Spleen (tissue), 11 donors: ENCODE measurements at regions not wholly inside any gene's neighbourhood (a gene's known extent, or its start where the extent isn't known, plus 50 kb on each side); places are given as distances from the start of the nearest gene placed in this dataset.

Experiments used
- DNase-seq: peaks from one replicate; pipeline ENCODE4 v3.0.0-alpha.2; 2020
- H3K27ac ChIP-seq, 8 donors: fragments of 200-600 bp; sonication (generic) in 7 of 8; 1 replicate in 4 of 8; 2 replicates in 4 of 8; pipeline versions ENCODE4 v1.5.0 to v1.8.0; 2016 to 2021; ENCODE audit warnings: inconsistent platforms in 4 of 8, mild to moderate bottlenecking in 4 of 8, moderate library complexity in 1 of 8
- H3K27me3 ChIP-seq, 7 donors: fragments of 200-600 bp; sonication (generic) in 6 of 7; replicated peaks in 1 of 7; 1 replicate in 4 of 7; 2 replicates in 3 of 7; pipeline versions ENCODE4 v1.5.0 to v1.8.0; 2016 to 2021; ENCODE audit warnings: inconsistent platforms in 3 of 7, mild to moderate bottlenecking in 1 of 7
- H3K36me3 ChIP-seq, 6 donors: fragments of 200-600 bp; sonication (generic) in 5 of 6; 1 replicate in 4 of 6; 2 replicates in 2 of 6; pipeline versions ENCODE4 v1.5.0 to v1.8.0; 2016 to 2021; ENCODE audit warnings: inconsistent platforms in 2 of 6
- H3K4me1 ChIP-seq, 6 donors: fragments of 200-600 bp; sonication (generic) in 5 of 6; 1 replicate in 3 of 6; 2 replicates in 3 of 6; pipeline versions ENCODE4 v1.5.0 to v1.8.0; 2016 to 2021; ENCODE audit warnings: inconsistent platforms in 3 of 6
- H3K4me3 ChIP-seq, 8 donors: fragments of 200-600 bp; sonication (generic) in 7 of 8; 1 replicate in 4 of 8; 2 replicates in 4 of 8; pipeline versions ENCODE4 v1.5.0 to v1.8.0; 2016 to 2021; ENCODE audit warnings: inconsistent platforms in 4 of 8, mild to moderate bottlenecking in 4 of 8, moderate library complexity in 2 of 8
- H3K9me3 ChIP-seq, 8 donors: fragments of 200-600 bp; sonication (generic) in 7 of 8; 1 replicate in 4 of 8; 2 replicates in 4 of 8; pipeline versions ENCODE4 v1.5.0 to v1.8.0; 2016 to 2021; ENCODE audit warnings: inconsistent platforms in 4 of 8
- CTCF ChIP-seq, 11 experiments: fragments of 200-600 bp in 7 of 11; fragments of 450-650 bp in 4 of 11; sonication (generic) in 4 of 11; IDR thresholded peaks in 8 of 11; conservative IDR thresholded peaks in 3 of 11; 1 replicate in 7 of 11; 2 replicates in 4 of 11; pipeline versions ENCODE4 v1.4.0 to v1.8.0; 2016 to 2021; ENCODE audit warnings: antibody characterized with exemption in 11 of 11, inconsistent platforms in 4 of 11, mild to moderate bottlenecking in 1 of 11
- POLR2A ChIP-seq, 3 donors: fragments of 450-650 bp; IDR thresholded peaks; one replicate each; pipeline ENCODE4 v1.5.1; 2017; ENCODE audit warnings: antibody characterized with exemption in 3 of 3, mild to moderate bottlenecking in 1 of 3
- POLR2AphosphoS5 ChIP-seq, 3 donors: sonication (generic); formaldehyde crosslinking; IDR thresholded peaks; one replicate each; pipeline ENCODE4 v1.5.1; 2017; ENCODE audit warnings: antibody characterized with exemption in 3 of 3
- WGBS, 5 donors: extraction: QIAGEN DNeasy Blood & Tissue Kit in 3 of 5; methylation state at CpG; one replicate each; pipeline versions ENCODE4 v1.1.5 to v1.1.7; 2013 to 2018; 5-methylcytosine and 5-hydroxymethylcytosine counted together
- intact Hi-C: fragments of 100-400 bp; cut with DNase I; formaldehyde crosslinking; loops from one replicate; pipeline ENCODE4 v1.15.0; 2023; ENCODE audit warnings: low total_unique reads
- donor health status: healthy with polysubstance abuse.
- donor health status: DM: no; HTN: no; CAD: no; lungs with moderate emphysema.
- donor health status: DM: no; HTN: no; CAD: no.
- donor health status: Bipolar disorder and iron deficiency.
- donor health status: healthy.
- donor health status: DM: no; HTN: no; CAD: no.
- donor health status: DM: yes; HTN: yes; CAD: no.

DNA sequence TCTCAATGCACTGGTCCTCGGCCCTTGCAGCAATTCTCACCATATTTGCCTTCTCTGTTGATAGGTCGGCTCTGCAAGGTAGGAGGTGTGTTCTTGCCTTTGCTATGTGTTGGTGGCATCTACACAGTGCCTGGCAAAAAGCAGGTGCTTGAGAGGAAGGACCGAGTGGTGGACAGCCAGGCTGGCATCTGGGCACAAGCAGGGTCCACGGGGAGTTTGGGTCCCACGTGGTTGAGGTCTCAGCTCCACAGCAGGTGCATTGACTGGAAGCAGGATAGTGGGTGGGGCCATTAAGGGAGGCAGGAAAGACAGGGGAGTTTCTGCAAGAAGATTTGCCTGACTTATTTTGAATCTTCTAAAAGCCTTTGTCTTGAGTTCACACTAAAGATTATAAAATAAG, 81.2 kb upstream of the WNT4 start:
- intact Hi-C loops, result no loop called here
- 70 to 81% (median 77%) methylated on average over 5 of the region's 5 CpGs for WGBS, 5 donors
- TF ChIP-seq POLR2A (IDR thresholded peaks at IDR 0.05) (no peak), CTCF (IDR thresholded peaks at IDR 0.05 in 8 of 11, conservative IDR thresholded peaks at IDR 0.05 in 3 of 11) (no peak), POLR2AphosphoS5 (IDR thresholded peaks at IDR 0.05) (no peak)
- peak; percentile 52 for DNase-seq
- Histone ChIP-seq H3K4me3 (no peak overlapping the region), H3K4me1 (no peaks in the 10 kb centered on the region), H3K27ac (no peak overlapping the region), H3K36me3 (no peaks in the 10 kb centered on the region), H3K27me3 (peaks cover 0 to 23% (median 0%) of the 10 kb centered on the region in 7 donors), H3K9me3 (peaks cover 0 to 4% (median 0%) of the 10 kb centered on the region in 8 donors)

DNA sequence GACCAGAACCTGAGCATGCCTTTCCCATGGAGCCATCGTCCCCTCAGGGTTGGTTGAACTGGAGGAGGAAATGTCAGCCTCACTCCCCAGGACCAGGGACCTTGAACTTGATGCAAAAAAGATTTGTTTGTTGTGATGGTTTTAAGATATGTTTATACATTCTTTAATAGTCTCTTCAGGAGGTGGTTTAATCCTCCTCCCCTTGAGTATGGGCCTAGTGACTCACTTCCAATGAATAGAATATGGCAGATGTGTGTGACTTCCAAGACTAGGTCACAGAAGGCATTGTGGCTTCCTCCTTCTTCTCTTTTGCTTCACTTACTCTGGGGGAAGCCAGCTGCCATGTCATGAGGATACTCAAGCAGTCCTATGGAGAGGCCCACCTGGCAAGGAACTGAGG, 81.7 kb upstream of the WNT4 start:
- Histone ChIP-seq H3K36me3 (no peaks in the 10 kb centered on the region), H3K27me3 (peaks cover 0 to 23% (median 0%) of the 10 kb centered on the region in 7 donors), H3K4me3 (no peak overlapping the region), H3K9me3 (peaks cover 0 to 4% (median 0%) of the 10 kb centered on the region in 8 donors), H3K27ac (no peak overlapping the region), H3K4me1 (no peaks in the 10 kb centered on the region)
- no peak for TF ChIP-seq POLR2A (IDR thresholded peaks at IDR 0.05)
- no peak for TF ChIP-seq CTCF (IDR thresholded peaks at IDR 0.05 in 8 of 11, conservative IDR thresholded peaks at IDR 0.05 in 3 of 11)
- TF ChIP-seq POLR2AphosphoS5 (IDR thresholded peaks at IDR 0.05), result no peak
- peak; percentile 4 for DNase-seq
- intact Hi-C loops, result no loop called here
- WGBS, 5 donors, result 78 to 94% (median 87%) methylated on average over 1 of the region's 1 CpG

DNA sequence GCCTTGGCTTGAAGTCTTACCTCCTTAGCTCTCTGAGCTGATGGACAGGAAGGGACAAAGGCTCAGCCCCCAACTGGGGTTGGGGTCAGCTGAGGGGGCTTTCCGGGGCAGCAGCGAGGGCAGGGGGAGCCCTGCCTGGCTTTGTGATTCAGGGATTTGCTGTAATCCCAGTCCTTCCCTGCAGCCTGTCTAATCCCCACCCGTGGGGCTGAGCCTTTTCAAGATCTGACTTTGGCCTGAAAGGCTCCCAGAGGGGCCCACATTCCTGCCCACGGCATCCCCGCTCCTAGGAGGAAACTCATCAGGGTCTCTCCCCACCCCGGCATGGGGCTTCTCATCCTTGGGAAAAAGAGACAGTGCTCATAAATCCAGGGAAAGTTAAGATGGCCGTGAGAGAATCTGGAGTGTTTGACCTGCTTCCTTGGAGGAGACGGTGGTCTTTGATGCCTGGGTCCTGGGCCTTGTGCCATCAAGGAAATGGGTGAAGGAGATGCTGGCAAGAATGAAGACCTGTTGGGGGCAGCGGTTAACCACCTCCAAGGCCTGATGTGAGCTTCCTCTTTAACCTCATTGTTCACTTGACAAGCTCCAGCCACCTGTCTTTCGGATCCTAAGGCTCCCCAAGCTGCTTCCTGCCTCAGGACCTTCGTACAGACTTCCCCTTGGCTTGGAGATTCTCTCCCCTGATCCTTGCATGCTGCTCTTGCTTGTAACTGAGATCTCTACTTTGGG, 83.1 kb upstream of the WNT4 start:
- intact Hi-C loops, result no loop called here
- TF ChIP-seq POLR2AphosphoS5 (IDR thresholded peaks at IDR 0.05) (no peak), CTCF (IDR thresholded peaks at IDR 0.05 in 8 of 11, conservative IDR thresholded peaks at IDR 0.05 in 3 of 11) (no peak), POLR2A (IDR thresholded peaks at IDR 0.05) (no peak)
- Histone ChIP-seq H3K4me3 (no peak overlapping the region), H3K36me3 (no peaks in the 10 kb centered on the region), H3K27me3 (peaks cover 0 to 23% (median 0%) of the 10 kb centered on the region in 7 donors), H3K9me3 (peaks cover 0 to 4% (median 0%) of the 10 kb centered on the region in 8 donors), H3K4me1 (no peaks in the 10 kb centered on the region), H3K27ac (no peak overlapping the region)
- DNase-seq, result no peak
- 44 to 64% (median 50%) methylated on average over 11 of the region's 11 CpGs for WGBS, 5 donors

GRCh38 chr1:22228074-22228473, 85.2 kb upstream of the WNT4 start:
- H3K9me3 ChIP-seq, result peaks cover 0 to 4% (median 0%) of the 10 kb centered on the region in 8 donors
- H3K4me3 ChIP-seq, result no peak overlapping the region
- intact Hi-C loops, result no loop called here
- peaks cover 0 to 26% (median 0%) of the 10 kb centered on the region in 7 donors for H3K27me3 ChIP-seq
- H3K36me3 ChIP-seq, result no peaks in the 10 kb centered on the region
- DNase-seq, result no peak
- no peaks in the 10 kb centered on the region for H3K4me1 ChIP-seq
- 89 to 95% (median 92%) methylated on average over 8 of the region's 8 CpGs for WGBS, 5 donors
- TF ChIP-seq CTCF (IDR thresholded peaks at IDR 0.05 in 8 of 11, conservative IDR thresholded peaks at IDR 0.05 in 3 of 11) (no peak), POLR2A (IDR thresholded peaks at IDR 0.05) (no peak), POLR2AphosphoS5 (IDR thresholded peaks at IDR 0.05) (no peak)
- no peak overlapping the region for H3K27ac ChIP-seq
